Esophagus muscularis mucosa (tissue), 3 donors: ENCODE measurements at regions not wholly inside any gene's neighbourhood (a gene's known extent, or its start where the extent isn't known, plus 50 kb on each side); places are given as distances from the start of the nearest gene placed in this dataset.

Experiments
- CTCF ChIP-seq, 3 experiments: fragments of 200-600 bp in 2 of 3; fragments of 450-650 bp in 1 of 3; sonication (generic) in 2 of 3; IDR thresholded peaks; one replicate each; pipeline ENCODE4 v1.5.1; 2017 to 2019; ENCODE audit warnings: antibody characterized with exemption in 3 of 3, mild to moderate bottlenecking in 2 of 3, moderate library complexity in 1 of 3
- EP300 ChIP-seq: sonication (generic); formaldehyde crosslinking; IDR thresholded peaks from one replicate; pipeline ENCODE4 v1.6.1; 2017; ENCODE audit warnings: antibody characterized with exemption

GRCh38 chr6:9984607-9985006 lies 430.3 kb downstream of the TFAP2A start:
- TF ChIP-seq CTCF (IDR thresholded peaks at IDR 0.05), result no peak
- no peak for TF ChIP-seq EP300
